ENCODE measurements at regions not wholly inside any gene's neighbourhood (a gene's known extent, or its start where the extent isn't known, plus 50 kb on each side); places are given as distances from the start of the nearest gene placed in this dataset.

GRCh38 chr3:150149651-150150051 is 179.0 kb upstream of the PFN2 start:
- intact Hi-C loops (cut with DNase I), result no loop called here
- H3K4me3 ChIP-seq, result no peak overlapping the region
- no peaks in the 10 kb centered on the region for H3K36me3 ChIP-seq
- no peaks in the 10 kb centered on the region for H3K4me1 ChIP-seq
- no peaks in the 10 kb centered on the region for H3K27me3 ChIP-seq
- H3K9ac ChIP-seq (ENCODE audit: low read depth in 2 of 2, low read length in 2 of 2), result no peak overlapping the region
- DNase-seq, result no peak
- TF ChIP-seq, protein P1, sequence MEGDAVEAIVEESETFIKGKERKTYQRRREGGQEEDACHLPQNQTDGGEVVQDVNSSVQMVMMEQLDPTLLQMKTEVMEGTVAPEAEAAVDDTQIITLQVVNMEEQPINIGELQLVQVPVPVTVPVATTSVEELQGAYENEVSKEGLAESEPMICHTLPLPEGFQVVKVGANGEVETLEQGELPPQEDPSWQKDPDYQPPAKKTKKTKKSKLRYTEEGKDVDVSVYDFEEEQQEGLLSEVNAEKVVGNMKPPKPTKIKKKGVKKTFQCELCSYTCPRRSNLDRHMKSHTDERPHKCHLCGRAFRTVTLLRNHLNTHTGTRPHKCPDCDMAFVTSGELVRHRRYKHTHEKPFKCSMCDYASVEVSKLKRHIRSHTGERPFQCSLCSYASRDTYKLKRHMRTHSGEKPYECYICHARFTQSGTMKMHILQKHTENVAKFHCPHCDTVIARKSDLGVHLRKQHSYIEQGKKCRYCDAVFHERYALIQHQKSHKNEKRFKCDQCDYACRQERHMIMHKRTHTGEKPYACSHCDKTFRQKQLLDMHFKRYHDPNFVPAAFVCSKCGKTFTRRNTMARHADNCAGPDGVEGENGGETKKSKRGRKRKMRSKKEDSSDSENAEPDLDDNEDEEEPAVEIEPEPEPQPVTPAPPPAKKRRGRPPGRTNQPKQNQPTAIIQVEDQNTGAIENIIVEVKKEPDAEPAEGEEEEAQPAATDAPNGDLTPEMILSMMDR (IDR thresholded peaks at IDR 0.05), result no peak
- H3K9me3 ChIP-seq, result no peaks in the 10 kb centered on the region
- H3K27ac ChIP-seq, result no peak overlapping the region

GRCh38 chr3:150148227-150148626 is 177.5 kb upstream of the PFN2 start:
- no peak overlapping the region for H3K4me3 ChIP-seq
- H3K4me1 ChIP-seq, result no peaks in the 10 kb centered on the region
- intact Hi-C loops (cut with DNase I), result no loop called here
- DNase-seq, result no peak
- H3K27me3 ChIP-seq, result no peaks in the 10 kb centered on the region
- H3K9ac ChIP-seq (ENCODE audit: low read depth in 2 of 2, low read length in 2 of 2), result no peak overlapping the region
- no peaks in the 10 kb centered on the region for H3K9me3 ChIP-seq
- no peak overlapping the region for H3K27ac ChIP-seq
- H3K36me3 ChIP-seq, result no peaks in the 10 kb centered on the region
- TF ChIP-seq, protein P1 (IDR thresholded peaks at IDR 0.05), result no peak

DNA sequence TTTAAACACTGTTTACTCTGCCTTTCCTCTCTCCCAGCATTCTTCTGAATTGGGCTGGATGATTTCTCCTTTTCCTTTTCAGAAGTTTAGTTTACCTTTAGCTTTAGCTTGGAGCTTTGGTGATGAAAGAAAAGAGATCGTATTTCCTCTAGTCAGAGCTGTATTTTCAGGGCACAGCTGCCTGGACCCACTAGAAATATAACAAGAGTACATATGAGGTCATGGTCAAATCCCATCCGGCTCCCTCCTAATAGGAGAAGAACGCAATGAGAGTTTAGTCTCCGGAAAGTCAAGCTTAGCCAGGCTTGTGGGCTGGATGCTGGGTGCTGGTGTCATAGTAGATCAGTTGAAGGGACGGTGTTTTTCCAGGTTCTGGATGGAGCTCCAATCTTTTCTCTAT is 177.1 kb upstream of the PFN2 start:
- Histone ChIP-seq H3K4me3 (no peak overlapping the region), H3K9me3 (no peaks in the 10 kb centered on the region), H3K27me3 (no peaks in the 10 kb centered on the region), H3K4me1 (no peaks in the 10 kb centered on the region), H3K27ac (no peak overlapping the region), H3K9ac (ENCODE audit: low read depth in 2 of 2, low read length in 2 of 2) (no peak overlapping the region), H3K36me3 (no peaks in the 10 kb centered on the region)
- DNase-seq, result no peak
- intact Hi-C loops (cut with DNase I), result no loop called here
- TF ChIP-seq, protein P1 (IDR thresholded peaks at IDR 0.05), result no peak

- Histone ChIP-seq H3K4me1 (no peaks in the 10 kb centered on the region), H3K9ac (ENCODE audit: low read depth in 2 of 2, low read length in 2 of 2) (no peak overlapping the region), H3K27ac (no peak overlapping the region), H3K36me3 (no peaks in the 10 kb centered on the region), H3K27me3 (no peaks in the 10 kb centered on the region), H3K4me3 (no peak overlapping the region), H3K9me3 (no peaks in the 10 kb centered on the region)
- TF ChIP-seq, protein P1 (IDR thresholded peaks at IDR 0.05), result no peak
- intact Hi-C loops (cut with DNase I), result no loop called here
- DNase-seq, result no peak
These were observed 176.5 kb upstream of the PFN2 start for GRCh38 chr3:150146991-150147761.

DNA sequence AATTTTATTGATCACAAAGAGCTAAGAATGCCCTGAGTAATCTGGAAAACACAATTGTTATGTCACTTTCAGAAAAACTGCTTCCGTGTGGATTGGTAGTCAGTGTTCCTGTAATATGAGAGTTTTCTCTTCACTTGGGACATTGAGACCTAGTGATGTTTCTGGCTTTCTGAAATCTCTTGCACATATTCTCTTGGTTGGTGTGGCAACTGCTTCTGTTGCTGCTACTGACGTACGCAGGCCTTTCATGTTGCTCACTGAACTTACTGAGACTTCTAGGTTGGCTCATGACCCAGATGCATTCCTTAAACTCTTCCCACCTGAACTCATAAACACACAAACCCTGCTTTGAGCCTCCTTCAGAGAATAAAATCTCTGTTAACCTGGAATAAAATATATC is 175.0 kb upstream of the PFN2 start:
- DNase-seq, result no peak
- TF ChIP-seq, protein P1 (IDR thresholded peaks at IDR 0.05), result no peak
- intact Hi-C loops (cut with DNase I), result no loop called here
- H3K27ac ChIP-seq, result no peak overlapping the region
- no peaks in the 10 kb centered on the region for H3K36me3 ChIP-seq
- no peaks in the 10 kb centered on the region for H3K4me1 ChIP-seq
- H3K27me3 ChIP-seq, result no peaks in the 10 kb centered on the region
- H3K9me3 ChIP-seq, result no peaks in the 10 kb centered on the region
- no peak overlapping the region for H3K9ac ChIP-seq (ENCODE audit: low read depth in 2 of 2, low read length in 2 of 2)
- no peak overlapping the region for H3K4me3 ChIP-seq
